Fibroblast of lung (primary cell): ENCODE measurements at regions not wholly inside any gene's neighbourhood (a gene's known extent, or its start where the extent isn't known, plus 50 kb on each side); places are given as distances from the start of the nearest gene placed in this dataset.
"Not testable (repeated sequence)": the region's sequence is repeated elsewhere in the genome, so short reads cannot be mapped to it uniquely, and the experiment has no call there.

Experiments used
- DNase-seq, 2 donors: peaks; one replicate each; pipeline versions ENCODE4 v3.0.0 to v3.0.0-alpha.2; 2010; ENCODE audit warnings: low read depth in 2 of 2
- H2AFZ ChIP-seq: 2 replicates; pipeline ENCODE4 v1.5.1; 2012; ENCODE audit warnings: low read length, control low read depth, inconsistent platforms
- H3K27ac ChIP-seq: 2 replicates; pipeline ENCODE4 v1.5.1; 2011; ENCODE audit warnings: low read length, control low read depth; ENCODE audit not compliant: insufficient read depth
- H3K27me3 ChIP-seq: 2 replicates; pipeline ENCODE4 v1.5.1; 2011; ENCODE audit warnings: mild to moderate bottlenecking, low read length; ENCODE audit not compliant: control insufficient read depth, insufficient read depth
- H3K36me3 ChIP-seq: 2 replicates; pipeline ENCODE4 v1.5.1; 2011; ENCODE audit warnings: low read length; ENCODE audit not compliant: control insufficient read depth, insufficient read depth
- H3K4me1 ChIP-seq: 2 replicates; pipeline ENCODE4 v1.5.1; 2011; ENCODE audit warnings: low read length; ENCODE audit not compliant: control insufficient read depth, insufficient read depth; ENCODE audit errors: extremely low read depth
- H3K4me2 ChIP-seq: 2 replicates; pipeline ENCODE4 v1.5.1; 2011; ENCODE audit warnings: low read length, control low read depth; ENCODE audit not compliant: insufficient read depth; ENCODE audit errors: extremely low read depth
- H3K4me3 ChIP-seq, 4 experiments: fragments of 200-600 bp in 1 of 4; sonication (generic) in 1 of 4; replicated peaks in 1 of 4; 2 replicates each; pipeline ENCODE4 v1.5.1; 2011 to 2016; ENCODE audit warnings: low read length in 4 of 4, low read depth in 3 of 4, mild to moderate bottlenecking in 3 of 4, control low read depth in 2 of 4, inconsistent platforms in 1 of 4, mixed read lengths in 1 of 4; ENCODE audit not compliant: insufficient read depth in 1 of 4; ENCODE audit errors: control extremely low read depth in 1 of 4
- H3K79me2 ChIP-seq: 2 replicates; pipeline ENCODE4 v1.5.1; 2012; ENCODE audit warnings: mild to moderate bottlenecking, low read length, inconsistent platforms; ENCODE audit not compliant: control insufficient read depth, insufficient read depth
- H3K9ac ChIP-seq: 2 replicates; pipeline ENCODE4 v1.5.1; 2011; ENCODE audit warnings: mild to moderate bottlenecking, low read length, control low read depth; ENCODE audit not compliant: insufficient read depth
- H3K9me3 ChIP-seq: 2 replicates; pipeline ENCODE4 v1.5.1; 2012; ENCODE audit warnings: low read depth, low read length; ENCODE audit not compliant: control insufficient read depth, insufficient read depth
- H4K20me1 ChIP-seq: 2 replicates; pipeline ENCODE4 v1.5.1; 2011; ENCODE audit warnings: low read length; ENCODE audit not compliant: control insufficient read depth, insufficient read depth; ENCODE audit errors: extremely low read depth
- EZH2 ChIP-seq: IDR thresholded peaks from 2 replicates; pipeline ENCODE4 v1.5.1; 2012; ENCODE audit warnings: low read length, control low read depth, mild to moderate bottlenecking; ENCODE audit errors: missing control alignments
- TF ChIP-seq, protein P1 (sequence below), 2 donors: IDR thresholded peaks in 1 of 2; conservative IDR thresholded peaks in 1 of 2; 1 replicate in 1 of 2; 2 replicates in 1 of 2; pipeline ENCODE4 v1.5.1; 2011 to 2012; ENCODE audit warnings: low read length in 2 of 2, control low read depth in 1 of 2, inconsistent platforms in 1 of 2, low read depth in 1 of 2, mild to moderate bottlenecking in 1 of 2

DNA sequence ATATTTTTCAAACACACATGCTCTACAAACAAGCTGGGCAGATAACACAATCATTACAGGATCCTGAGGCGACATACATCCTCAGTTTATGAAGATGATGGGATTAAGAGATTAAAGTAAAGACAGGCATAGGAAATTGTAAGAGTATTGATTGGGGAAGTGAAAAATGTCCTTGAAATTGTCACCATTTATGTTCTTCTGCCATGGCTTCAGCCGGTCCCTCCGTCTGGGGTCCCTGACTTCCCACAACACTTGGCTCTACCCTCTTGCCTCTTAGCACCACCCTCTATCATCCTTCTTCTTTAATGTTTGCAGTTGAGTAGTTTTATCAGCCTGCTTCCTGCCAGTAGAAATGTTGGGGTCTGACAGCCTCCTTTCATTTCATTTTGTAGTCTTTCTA, 244.4 kb downstream of the DAD1 start:
- peaks cover 2% of the 10 kb centered on the region for H3K27me3 ChIP-seq
- H3K36me3 ChIP-seq = no peaks in the 10 kb centered on the region
- no peak overlapping the region for H3K27ac ChIP-seq
- TF ChIP-seq EZH2 = no peak
- TF ChIP-seq, protein P1, sequence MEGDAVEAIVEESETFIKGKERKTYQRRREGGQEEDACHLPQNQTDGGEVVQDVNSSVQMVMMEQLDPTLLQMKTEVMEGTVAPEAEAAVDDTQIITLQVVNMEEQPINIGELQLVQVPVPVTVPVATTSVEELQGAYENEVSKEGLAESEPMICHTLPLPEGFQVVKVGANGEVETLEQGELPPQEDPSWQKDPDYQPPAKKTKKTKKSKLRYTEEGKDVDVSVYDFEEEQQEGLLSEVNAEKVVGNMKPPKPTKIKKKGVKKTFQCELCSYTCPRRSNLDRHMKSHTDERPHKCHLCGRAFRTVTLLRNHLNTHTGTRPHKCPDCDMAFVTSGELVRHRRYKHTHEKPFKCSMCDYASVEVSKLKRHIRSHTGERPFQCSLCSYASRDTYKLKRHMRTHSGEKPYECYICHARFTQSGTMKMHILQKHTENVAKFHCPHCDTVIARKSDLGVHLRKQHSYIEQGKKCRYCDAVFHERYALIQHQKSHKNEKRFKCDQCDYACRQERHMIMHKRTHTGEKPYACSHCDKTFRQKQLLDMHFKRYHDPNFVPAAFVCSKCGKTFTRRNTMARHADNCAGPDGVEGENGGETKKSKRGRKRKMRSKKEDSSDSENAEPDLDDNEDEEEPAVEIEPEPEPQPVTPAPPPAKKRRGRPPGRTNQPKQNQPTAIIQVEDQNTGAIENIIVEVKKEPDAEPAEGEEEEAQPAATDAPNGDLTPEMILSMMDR (conservative IDR thresholded peaks at IDR 0.05 in 1 of 2, IDR thresholded peaks at IDR 0.05 in 1 of 2; ENCODE audit: low read depth in 1 of 2, low read length in 2 of 2) = no peak
- no peaks in the 10 kb centered on the region for H3K79me2 ChIP-seq
- no peaks in the 10 kb centered on the region for H3K9me3 ChIP-seq
- no peak overlapping the region for H3K9ac ChIP-seq
- no peak for DNase-seq
- H3K4me3 ChIP-seq = no peak overlapping the region
- H4K20me1 ChIP-seq = no peaks in the 10 kb centered on the region
- H2AFZ ChIP-seq = no peak overlapping the region
- no peaks in the 10 kb centered on the region for H3K4me1 ChIP-seq
- H3K4me2 ChIP-seq = no peak overlapping the region

DNA sequence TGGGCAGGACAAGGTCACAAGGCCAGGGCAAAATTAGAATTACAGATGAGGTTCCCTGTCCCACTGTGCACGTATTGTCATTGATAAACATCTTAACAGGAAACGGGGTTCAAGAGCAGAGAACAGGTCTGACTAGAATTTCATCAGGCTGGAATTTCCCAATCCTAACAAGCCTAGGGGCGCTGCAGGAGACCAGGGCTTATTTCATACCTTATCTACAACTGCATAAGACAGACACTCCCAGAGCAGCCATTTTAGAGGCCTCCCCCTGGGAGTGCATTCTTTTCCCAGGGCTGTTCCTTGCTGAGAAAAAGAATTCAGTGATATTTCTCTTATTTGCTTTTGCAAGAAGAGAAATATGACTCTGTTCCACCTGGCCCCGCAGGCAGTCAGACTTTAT, 244.8 kb downstream of the DAD1 start:
- H3K4me1 ChIP-seq, H3K79me2 ChIP-seq, H3K4me2 ChIP-seq, H3K27ac ChIP-seq, DNase-seq, H3K4me3 ChIP-seq, H4K20me1 ChIP-seq, H3K36me3 ChIP-seq, H3K9ac ChIP-seq, H2AFZ ChIP-seq, H3K27me3 ChIP-seq, H3K9me3 ChIP-seq: not testable (repeated sequence)

DNA sequence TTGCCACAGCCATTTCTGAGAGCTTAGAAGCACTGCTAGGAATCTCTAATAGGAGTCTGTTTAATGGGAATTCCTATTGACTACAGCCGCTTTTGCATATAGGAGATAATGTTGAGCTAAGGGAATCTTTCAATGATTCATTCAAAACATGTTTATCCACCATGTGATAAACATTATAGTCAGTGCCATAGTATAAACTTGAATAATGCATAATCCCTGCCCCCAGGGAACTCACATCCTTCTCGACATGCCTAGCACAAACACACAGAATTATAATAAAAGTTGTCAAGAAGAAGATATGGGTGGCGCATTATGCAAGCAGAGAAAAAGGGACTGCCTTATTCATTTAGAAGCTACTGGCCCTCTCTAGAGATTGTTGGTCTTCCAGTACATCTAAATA, 248.0 kb downstream of the DAD1 start:
- no peak for TF ChIP-seq EZH2
- TF ChIP-seq, protein P1 (conservative IDR thresholded peaks at IDR 0.05 in 1 of 2, IDR thresholded peaks at IDR 0.05 in 1 of 2; ENCODE audit: low read depth in 1 of 2, low read length in 2 of 2) = no peak
- Histone ChIP-seq H2AFZ (no peak overlapping the region), H3K4me1 (no peaks in the 10 kb centered on the region), H4K20me1 (no peaks in the 10 kb centered on the region), H3K4me3 (no peak overlapping the region), H3K27ac (no peak overlapping the region), H3K9me3 (no peaks in the 10 kb centered on the region), H3K9ac (no peak overlapping the region), H3K4me2 (no peak overlapping the region), H3K36me3 (no peaks in the 10 kb centered on the region), H3K27me3 (peaks cover 2% of the 10 kb centered on the region), H3K79me2 (no peaks in the 10 kb centered on the region)
- no peak for DNase-seq
